SK-N-SH (cell line): ENCODE measurements at regions not wholly inside any gene's neighbourhood (a gene's known extent, or its start where the extent isn't known, plus 50 kb on each side); places are given as distances from the start of the nearest gene placed in this dataset.

Source experiments
- CTCF ChIA-PET: fragments of 300-600, 350-600 bp; formaldehyde crosslinking; extraction: SDS; loops from one replicate; lab custom pipeline; 2021; lab: Yijun Ruan, JAX
- POLR2A ChIA-PET: fragments of 350-600 bp; sonication (Branson Sonifier 250); formaldehyde crosslinking; extraction: SDS; loops from one replicate; lab custom pipeline; 2020; ENCODE audit warnings: antibody characterized with exemption, inconsistent platforms; lab: Yijun Ruan, JAX
- DNase-seq: peaks from one replicate; pipeline ENCODE4 v3.0.0; 2012
- H2AFZ ChIP-seq: fragments of 200-600 bp; sonication (generic); 2 replicates; pipeline ENCODE4 v1.8.1; 2016; ENCODE audit warnings: antibody characterized with exemption, mild to moderate bottlenecking, low read depth
- H3F3A ChIP-seq: fragments of 200-600 bp; sonication (generic); replicated peaks from 2 replicates; pipeline ENCODE3; 2016; ENCODE audit warnings: antibody characterized with exemption, mild to moderate bottlenecking; ENCODE audit not compliant: insufficient read depth
- H3K27ac ChIP-seq, 2 experiments: fragments of 200-500 bp in 1 of 2; fragments of 200-600 bp in 1 of 2; sonication (Bioruptor generic) in 1 of 2; sonication (generic), shearing (Covaris generic) in 1 of 2; 2 replicates each; pipeline versions ENCODE4 v1.5.1 to v1.6.1; 2014 to 2016; ENCODE audit warnings: low read depth in 2 of 2, inconsistent platforms in 1 of 2, low read length in 1 of 2, mild to moderate bottlenecking in 1 of 2, mixed read lengths in 1 of 2
- H3K27me3 ChIP-seq: fragments of 200-600 bp; sonication (generic), shearing (Covaris generic); 2 replicates; pipeline ENCODE4 v1.6.1; 2016; ENCODE audit warnings: mixed run types; ENCODE audit not compliant: insufficient read depth
- H3K36me3 ChIP-seq, 2 experiments: fragments of 200-500 bp in 1 of 2; fragments of 200-600 bp in 1 of 2; sonication (Bioruptor generic) in 1 of 2; sonication (generic) in 1 of 2; replicated peaks in 1 of 2; 2 replicates each; pipeline versions ENCODE3 to v1.5.1; 2014 to 2016; ENCODE audit warnings: low read length in 1 of 2, mild to moderate bottlenecking in 1 of 2; ENCODE audit not compliant: insufficient read depth in 2 of 2, control insufficient read depth in 1 of 2
- H3K4me1 ChIP-seq, 2 experiments: fragments of 200-500 bp in 1 of 2; fragments of 200-600 bp in 1 of 2; sonication (Bioruptor generic) in 1 of 2; sonication (generic), shearing (Covaris generic) in 1 of 2; 2 replicates each; pipeline versions ENCODE4 v1.5.1 to v1.6.1; 2014 to 2016; ENCODE audit warnings: low read depth in 1 of 2, low read length in 1 of 2, mixed run types in 1 of 2; ENCODE audit not compliant: insufficient read depth in 2 of 2, control insufficient read depth in 1 of 2
- H3K4me2 ChIP-seq: fragments of 200-600 bp; sonication (generic), shearing (Covaris generic); 2 replicates; pipeline ENCODE4 v1.6.1; 2017; ENCODE audit warnings: mixed run types
- H3K4me3 ChIP-seq, 2 experiments: fragments of 200-500 bp in 1 of 2; fragments of 200-600 bp in 1 of 2; sonication (Bioruptor generic) in 1 of 2; sonication (generic), shearing (Covaris generic) in 1 of 2; 2 replicates each; pipeline versions ENCODE4 v1.5.1 to v1.8.1; 2014 to 2016; ENCODE audit warnings: low read depth in 2 of 2, inconsistent platforms in 1 of 2, low read length in 1 of 2, mild to moderate bottlenecking in 1 of 2, mixed read lengths in 1 of 2, moderate library complexity in 1 of 2
- H3K79me2 ChIP-seq: fragments of 200-600 bp; sonication (generic); 2 replicates; pipeline ENCODE4 v1.8.1; 2017; ENCODE audit warnings: mild to moderate bottlenecking; ENCODE audit not compliant: insufficient read depth
- H3K9ac ChIP-seq: fragments of 200-600 bp; sonication (generic); 2 replicates; pipeline ENCODE4 v1.6.1; 2017; ENCODE audit warnings: mixed run types
- H3K9me2 ChIP-seq: fragments of 200-600 bp; sonication (generic); 2 replicates; pipeline ENCODE4 v1.6.1; 2017; ENCODE audit warnings: mixed run types
- H3K9me3 ChIP-seq: fragments of 200-600 bp; sonication (generic); 2 replicates; pipeline ENCODE4 v1.6.1; 2017; ENCODE audit warnings: mixed run types, mild to moderate bottlenecking, moderate library complexity
- H4K20me1 ChIP-seq: fragments of 200-600 bp; sonication (generic); 2 replicates; pipeline ENCODE4 v1.6.1; 2017; ENCODE audit warnings: mild to moderate bottlenecking, mixed run types; ENCODE audit not compliant: insufficient read depth
- ELF1 ChIP-seq: IDR thresholded peaks from 2 replicates; pipeline ENCODE4 v1.4.0; 2012
- FOXJ3 ChIP-seq: sonication (generic); formaldehyde crosslinking; IDR thresholded peaks from 2 replicates; pipeline ENCODE4 v1.5.1; 2020; ENCODE audit warnings: mild to moderate bottlenecking, missing genetic modification reagents
- GATA2 ChIP-seq: sonication (generic); formaldehyde crosslinking; IDR thresholded peaks from 2 replicates; pipeline ENCODE4 v1.5.0; 2020; ENCODE audit warnings: mild to moderate bottlenecking, missing genetic modification reagents
- IRF3 ChIP-seq: fragments of 150-350 bp; IDR thresholded peaks from 2 replicates; pipeline ENCODE4 v1.6.1; 2016; ENCODE audit warnings: mild to moderate bottlenecking, low read depth, low read length
- NFIC ChIP-seq: IDR thresholded peaks from 2 replicates; pipeline ENCODE4 v1.4.0; 2012; ENCODE audit warnings: borderline replicate concordance
- NRF1 ChIP-seq: IDR thresholded peaks from 2 replicates; pipeline ENCODE4 v1.6.1; 2012; ENCODE audit warnings: low read depth, mild to moderate bottlenecking, low read length
- POLR2AphosphoS5 ChIP-seq: IDR thresholded peaks from 2 replicates; pipeline ENCODE4 v1.6.1; 2012; ENCODE audit warnings: low read depth, low read length
- RFX5 ChIP-seq: IDR thresholded peaks from 2 replicates; pipeline ENCODE4 v1.6.1; 2012; ENCODE audit warnings: mild to moderate bottlenecking, improper control_type of control experiment, low read length
- RXRA ChIP-seq: IDR thresholded peaks from 2 replicates; pipeline ENCODE4 v1.4.0; 2012; ENCODE audit warnings: low read depth, mild to moderate bottlenecking, borderline replicate concordance
- SIN3A ChIP-seq: IDR thresholded peaks from 2 replicates; pipeline ENCODE4 v1.6.1; 2012; ENCODE audit warnings: low read depth, mild to moderate bottlenecking, low read length, moderate library complexity, borderline replicate concordance
- TEAD4 ChIP-seq: IDR thresholded peaks from 2 replicates; pipeline ENCODE4 v1.4.0; 2012; ENCODE audit warnings: mild to moderate bottlenecking, borderline replicate concordance; ENCODE audit not compliant: insufficient read depth
- YY1 ChIP-seq: IDR thresholded peaks from 2 replicates; pipeline ENCODE4 v1.4.0; 2012; ENCODE audit warnings: low read depth, mild to moderate bottlenecking
- WGBS: methylation state at CpG from one replicate; pipeline ENCODE4 v1.1.6; 2017; ENCODE audit warnings: low lambda C conversion rate; 5-methylcytosine and 5-hydroxymethylcytosine counted together
- TF ChIP-seq, protein P1 (sequence below): IDR thresholded peaks from 2 replicates; pipeline ENCODE4 v1.6.1; 2012; ENCODE audit warnings: mild to moderate bottlenecking, low read depth, low read length, moderate library complexity
- TF ChIP-seq, protein P2 (sequence below): IDR thresholded peaks from 2 replicates; pipeline ENCODE4 v1.4.0; 2012; ENCODE audit warnings: low read depth, borderline replicate concordance
- TF ChIP-seq, protein P3 (sequence below): IDR thresholded peaks from 2 replicates; pipeline ENCODE4 v1.4.0; 2012; ENCODE audit warnings: low read depth, borderline replicate concordance

DNA sequence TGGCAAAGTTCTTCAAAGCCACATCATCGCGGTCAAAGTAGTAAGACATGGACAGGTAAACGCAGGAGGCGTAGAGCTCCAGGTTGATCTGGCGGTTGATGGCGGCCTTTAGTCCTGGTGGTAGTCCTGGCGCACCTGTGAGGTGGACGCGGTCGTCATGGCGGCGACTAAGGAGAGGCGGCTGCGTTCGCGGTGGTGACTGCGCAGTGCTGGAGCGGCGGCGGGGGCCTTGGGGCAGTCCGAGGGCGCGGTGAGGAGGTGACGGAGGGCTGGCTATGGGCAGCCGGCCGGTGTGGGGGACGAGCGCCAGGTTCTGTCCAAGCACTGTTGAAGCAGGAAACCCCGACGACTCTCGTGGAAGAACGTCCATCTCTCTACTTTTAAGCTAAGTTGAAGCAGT is 136.8 kb downstream of the BASP1 start (continued):
- TF ChIP-seq YY1 (no peak), NRF1 (no peak)

GRCh38 chr5:17355586-17356346 is 138.3 kb downstream of the BASP1 start:
- H3K27ac ChIP-seq: no peak overlapping the region
- H3K79me2 ChIP-seq: no peaks in the 10 kb centered on the region
- no peaks in the 10 kb centered on the region for H3F3A ChIP-seq
- H3K9me2 ChIP-seq: no peaks in the 10 kb centered on the region
- no peaks in the 10 kb centered on the region for H3K27me3 ChIP-seq
- H3K9ac ChIP-seq: no peak overlapping the region
- no peak overlapping the region for H3K4me2 ChIP-seq
- H4K20me1 ChIP-seq: no peaks in the 10 kb centered on the region
- H3K9me3 ChIP-seq: no peaks in the 10 kb centered on the region
- H2AFZ ChIP-seq: no peak overlapping the region
- CTCF ChIA-PET: no interaction called here
- no peaks in the 10 kb centered on the region for H3K36me3 ChIP-seq
- WGBS: 51% methylated on average over 3 of the region's 3 CpGs
- no peak for DNase-seq
- TF ChIP-seq RFX5 (no peak), YY1 (no peak), GATA2 (no peak), TEAD4 (no peak), FOXJ3 (CRISPR knock-in tag) (no peak), POLR2AphosphoS5 (no peak), IRF3 (no peak), NFIC (no peak), SIN3A (no peak), RXRA (no peak), ELF1 (no peak)
- TF ChIP-seq, protein P1, sequence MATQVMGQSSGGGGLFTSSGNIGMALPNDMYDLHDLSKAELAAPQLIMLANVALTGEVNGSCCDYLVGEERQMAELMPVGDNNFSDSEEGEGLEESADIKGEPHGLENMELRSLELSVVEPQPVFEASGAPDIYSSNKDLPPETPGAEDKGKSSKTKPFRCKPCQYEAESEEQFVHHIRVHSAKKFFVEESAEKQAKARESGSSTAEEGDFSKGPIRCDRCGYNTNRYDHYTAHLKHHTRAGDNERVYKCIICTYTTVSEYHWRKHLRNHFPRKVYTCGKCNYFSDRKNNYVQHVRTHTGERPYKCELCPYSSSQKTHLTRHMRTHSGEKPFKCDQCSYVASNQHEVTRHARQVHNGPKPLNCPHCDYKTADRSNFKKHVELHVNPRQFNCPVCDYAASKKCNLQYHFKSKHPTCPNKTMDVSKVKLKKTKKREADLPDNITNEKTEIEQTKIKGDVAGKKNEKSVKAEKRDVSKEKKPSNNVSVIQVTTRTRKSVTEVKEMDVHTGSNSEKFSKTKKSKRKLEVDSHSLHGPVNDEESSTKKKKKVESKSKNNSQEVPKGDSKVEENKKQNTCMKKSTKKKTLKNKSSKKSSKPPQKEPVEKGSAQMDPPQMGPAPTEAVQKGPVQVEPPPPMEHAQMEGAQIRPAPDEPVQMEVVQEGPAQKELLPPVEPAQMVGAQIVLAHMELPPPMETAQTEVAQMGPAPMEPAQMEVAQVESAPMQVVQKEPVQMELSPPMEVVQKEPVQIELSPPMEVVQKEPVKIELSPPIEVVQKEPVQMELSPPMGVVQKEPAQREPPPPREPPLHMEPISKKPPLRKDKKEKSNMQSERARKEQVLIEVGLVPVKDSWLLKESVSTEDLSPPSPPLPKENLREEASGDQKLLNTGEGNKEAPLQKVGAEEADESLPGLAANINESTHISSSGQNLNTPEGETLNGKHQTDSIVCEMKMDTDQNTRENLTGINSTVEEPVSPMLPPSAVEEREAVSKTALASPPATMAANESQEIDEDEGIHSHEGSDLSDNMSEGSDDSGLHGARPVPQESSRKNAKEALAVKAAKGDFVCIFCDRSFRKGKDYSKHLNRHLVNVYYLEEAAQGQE: no peak
- TF ChIP-seq, protein P2, sequence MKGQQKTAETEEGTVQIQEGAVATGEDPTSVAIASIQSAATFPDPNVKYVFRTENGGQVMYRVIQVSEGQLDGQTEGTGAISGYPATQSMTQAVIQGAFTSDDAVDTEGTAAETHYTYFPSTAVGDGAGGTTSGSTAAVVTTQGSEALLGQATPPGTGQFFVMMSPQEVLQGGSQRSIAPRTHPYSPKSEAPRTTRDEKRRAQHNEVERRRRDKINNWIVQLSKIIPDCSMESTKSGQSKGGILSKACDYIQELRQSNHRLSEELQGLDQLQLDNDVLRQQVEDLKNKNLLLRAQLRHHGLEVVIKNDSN: no peak
- TF ChIP-seq, protein P3, sequence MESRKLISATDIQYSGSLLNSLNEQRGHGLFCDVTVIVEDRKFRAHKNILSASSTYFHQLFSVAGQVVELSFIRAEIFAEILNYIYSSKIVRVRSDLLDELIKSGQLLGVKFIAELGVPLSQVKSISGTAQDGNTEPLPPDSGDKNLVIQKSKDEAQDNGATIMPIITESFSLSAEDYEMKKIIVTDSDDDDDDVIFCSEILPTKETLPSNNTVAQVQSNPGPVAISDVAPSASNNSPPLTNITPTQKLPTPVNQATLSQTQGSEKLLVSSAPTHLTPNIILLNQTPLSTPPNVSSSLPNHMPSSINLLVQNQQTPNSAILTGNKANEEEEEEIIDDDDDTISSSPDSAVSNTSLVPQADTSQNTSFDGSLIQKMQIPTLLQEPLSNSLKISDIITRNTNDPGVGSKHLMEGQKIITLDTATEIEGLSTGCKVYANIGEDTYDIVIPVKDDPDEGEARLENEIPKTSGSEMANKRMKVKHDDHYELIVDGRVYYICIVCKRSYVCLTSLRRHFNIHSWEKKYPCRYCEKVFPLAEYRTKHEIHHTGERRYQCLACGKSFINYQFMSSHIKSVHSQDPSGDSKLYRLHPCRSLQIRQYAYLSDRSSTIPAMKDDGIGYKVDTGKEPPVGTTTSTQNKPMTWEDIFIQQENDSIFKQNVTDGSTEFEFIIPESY: no peak
- no peaks in the 10 kb centered on the region for H3K4me1 ChIP-seq
- POLR2A ChIA-PET: no interaction called here
- H3K4me3 ChIP-seq: no peak overlapping the region
